NCI-H82 treated with DMSO at 0.1 percent for 48 hours (cell line): ENCODE measurements at regions not wholly inside any gene's neighbourhood (a gene's known extent, or its start where the extent isn't known, plus 50 kb on each side); places are given as distances from the start of the nearest gene placed in this dataset.

Source experiments
- DNase-seq: peaks from one replicate; lab custom pipeline; 2025; ENCODE audit not compliant: unreplicated experiment; lab: John Stamatoyannopoulos, UW

GRCh38 chr2:146228466-146229058 is 1616.3 kb upstream of the ACVR2A start:
- no peak for DNase-seq

GRCh38 chr2:146228020-146228393 is 1616.8 kb upstream of the ACVR2A start:
- DNase-seq, result no peak

GRCh38 chr2:146227152-146228019 is 1617.4 kb upstream of the ACVR2A start:
- DNase-seq, result no peak

- DNase-seq, result no peak
These were observed 1618.8 kb upstream of the ACVR2A start for GRCh38 chr2:146226077-146226476.

GRCh38 chr2:146221826-146222225 is 1623.0 kb upstream of the ACVR2A start:
- no peak for DNase-seq

GRCh38 chr2:146220957-146221356 is 1623.9 kb upstream of the ACVR2A start:
- no peak for DNase-seq

- no peak for DNase-seq
These were observed 1630.4 kb upstream of the ACVR2A start for GRCh38 chr2:146214394-146214929.

- no peak for DNase-seq
These were observed 1631.2 kb upstream of the ACVR2A start for GRCh38 chr2:146213674-146214073.

- no peak for DNase-seq
These were observed 1632.2 kb upstream of the ACVR2A start for GRCh38 chr2:146212602-146213001.

GRCh38 chr2:146209842-146210275 is 1635.0 kb upstream of the ACVR2A start:
- no peak for DNase-seq

- DNase-seq, result no peak
These were observed 1636.9 kb upstream of the ACVR2A start for GRCh38 chr2:146207901-146208300.

- DNase-seq, result no peak
These were observed 1637.4 kb upstream of the ACVR2A start for GRCh38 chr2:146207417-146207816.

- DNase-seq, result no peak
These were observed 1641.7 kb upstream of the ACVR2A start for GRCh38 chr2:146203064-146203624.

GRCh38 chr2:146193619-146194018 is 1651.2 kb upstream of the ACVR2A start:
- no peak for DNase-seq

- peak; percentile 42 for DNase-seq
These were observed 1655.3 kb upstream of the ACVR2A start for GRCh38 chr2:146189541-146189940.

- DNase-seq, result no peak
These were observed 1654.0 kb upstream of the ZEB2 start for GRCh38 chr2:146173934-146174333.

- DNase-seq, result no peak
These were observed 1641.5 kb upstream of the ZEB2 start for GRCh38 chr2:146161256-146161882.

GRCh38 chr2:146158072-146158674 is 1638.3 kb upstream of the ZEB2 start:
- DNase-seq, result no peak

GRCh38 chr2:146147448-146148012 is 1627.6 kb upstream of the ZEB2 start:
- DNase-seq, result no peak

GRCh38 chr2:146143971-146144370 is 1624.1 kb upstream of the ZEB2 start:
- DNase-seq, result no peak

- DNase-seq, result no peak
These were observed 1618.9 kb upstream of the ZEB2 start for GRCh38 chr2:146138820-146139219.
